PFSK-1 (cell line): ENCODE measurements at regions not wholly inside any gene's neighbourhood (a gene's known extent, or its start where the extent isn't known, plus 50 kb on each side); places are given as distances from the start of the nearest gene placed in this dataset.
A peak's percentile ranks its signal among the peaks of the same experiment; 100 is the strongest.

ENCODE experiments used
- FOXP2 ChIP-seq: optimal IDR thresholded peaks from 2 replicates; pipeline ENCODE3; 2011; ENCODE audit warnings: borderline replicate concordance, control low read depth, inconsistent platforms; ENCODE audit not compliant: insufficient read depth; ENCODE audit errors: extremely low read length, extremely low read depth
- POLR2AphosphoS5 ChIP-seq: IDR thresholded peaks from 2 replicates; pipeline ENCODE4 v1.6.1; 2012; ENCODE audit warnings: low read depth, mild to moderate bottlenecking, control low read depth, low read length, moderate library complexity
- SIN3A ChIP-seq: IDR thresholded peaks from 2 replicates; pipeline ENCODE4 v1.6.1; 2012; ENCODE audit warnings: mild to moderate bottlenecking, low read length, moderate library complexity, borderline replicate concordance; ENCODE audit not compliant: insufficient read depth
- TAF1 ChIP-seq: IDR thresholded peaks from 2 replicates; pipeline ENCODE4 v1.6.1; 2012; ENCODE audit warnings: low read length, control low read depth, borderline replicate concordance; ENCODE audit not compliant: insufficient read depth
- TF ChIP-seq, protein P1 (sequence below), 2 experiments: IDR thresholded peaks; 2 replicates each; pipeline versions ENCODE4 v1.6.1 to v1.8.0; 2011 to 2012; ENCODE audit warnings: low read depth in 2 of 2, low read length in 2 of 2, control low read depth in 1 of 2, inconsistent platforms in 1 of 2, mild to moderate bottlenecking in 1 of 2, moderate library complexity in 1 of 2; ENCODE audit not compliant: insufficient read depth in 1 of 2

- TF ChIP-seq TAF1, result no peak
- no peak for TF ChIP-seq FOXP2
- TF ChIP-seq POLR2AphosphoS5, result no peak
- TF ChIP-seq SIN3A, result no peak
- TF ChIP-seq, protein P1, sequence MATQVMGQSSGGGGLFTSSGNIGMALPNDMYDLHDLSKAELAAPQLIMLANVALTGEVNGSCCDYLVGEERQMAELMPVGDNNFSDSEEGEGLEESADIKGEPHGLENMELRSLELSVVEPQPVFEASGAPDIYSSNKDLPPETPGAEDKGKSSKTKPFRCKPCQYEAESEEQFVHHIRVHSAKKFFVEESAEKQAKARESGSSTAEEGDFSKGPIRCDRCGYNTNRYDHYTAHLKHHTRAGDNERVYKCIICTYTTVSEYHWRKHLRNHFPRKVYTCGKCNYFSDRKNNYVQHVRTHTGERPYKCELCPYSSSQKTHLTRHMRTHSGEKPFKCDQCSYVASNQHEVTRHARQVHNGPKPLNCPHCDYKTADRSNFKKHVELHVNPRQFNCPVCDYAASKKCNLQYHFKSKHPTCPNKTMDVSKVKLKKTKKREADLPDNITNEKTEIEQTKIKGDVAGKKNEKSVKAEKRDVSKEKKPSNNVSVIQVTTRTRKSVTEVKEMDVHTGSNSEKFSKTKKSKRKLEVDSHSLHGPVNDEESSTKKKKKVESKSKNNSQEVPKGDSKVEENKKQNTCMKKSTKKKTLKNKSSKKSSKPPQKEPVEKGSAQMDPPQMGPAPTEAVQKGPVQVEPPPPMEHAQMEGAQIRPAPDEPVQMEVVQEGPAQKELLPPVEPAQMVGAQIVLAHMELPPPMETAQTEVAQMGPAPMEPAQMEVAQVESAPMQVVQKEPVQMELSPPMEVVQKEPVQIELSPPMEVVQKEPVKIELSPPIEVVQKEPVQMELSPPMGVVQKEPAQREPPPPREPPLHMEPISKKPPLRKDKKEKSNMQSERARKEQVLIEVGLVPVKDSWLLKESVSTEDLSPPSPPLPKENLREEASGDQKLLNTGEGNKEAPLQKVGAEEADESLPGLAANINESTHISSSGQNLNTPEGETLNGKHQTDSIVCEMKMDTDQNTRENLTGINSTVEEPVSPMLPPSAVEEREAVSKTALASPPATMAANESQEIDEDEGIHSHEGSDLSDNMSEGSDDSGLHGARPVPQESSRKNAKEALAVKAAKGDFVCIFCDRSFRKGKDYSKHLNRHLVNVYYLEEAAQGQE (IDR thresholded peaks at IDR 0.05; ENCODE audit: insufficient read depth in 1 of 2, low read depth in 2 of 2, low read length in 2 of 2), result no peak
Observed at GRCh38 chr10:6667679-6668270, 87.7 kb upstream of the PRKCQ start.

DNA sequence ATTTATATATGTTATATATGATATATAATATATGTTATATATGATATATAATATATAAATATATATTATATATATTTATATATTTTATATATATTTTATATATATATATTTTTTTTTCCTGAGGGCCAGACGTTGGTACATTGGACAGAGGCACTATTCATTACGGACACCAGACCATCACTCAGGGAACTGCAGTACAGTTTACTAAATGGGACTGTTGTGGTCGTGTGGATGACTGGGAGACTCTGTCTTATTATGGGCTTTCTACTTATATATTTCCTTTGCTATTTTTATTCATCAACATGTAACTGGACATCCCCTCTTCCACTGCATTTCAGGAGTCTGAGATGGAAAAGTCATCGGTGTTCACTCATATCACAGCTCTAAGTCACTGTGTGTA lies 87.1 kb upstream of the PRKCQ start:
- TF ChIP-seq, protein P1 (IDR thresholded peaks at IDR 0.05; ENCODE audit: insufficient read depth in 1 of 2, low read depth in 2 of 2, low read length in 2 of 2), result peak in 1 of 2 experiments; percentile 81; a peak in 2 of 4 replicates
- TF ChIP-seq POLR2AphosphoS5 (no peak), FOXP2 (no peak), SIN3A (no peak), TAF1 (no peak)

DNA sequence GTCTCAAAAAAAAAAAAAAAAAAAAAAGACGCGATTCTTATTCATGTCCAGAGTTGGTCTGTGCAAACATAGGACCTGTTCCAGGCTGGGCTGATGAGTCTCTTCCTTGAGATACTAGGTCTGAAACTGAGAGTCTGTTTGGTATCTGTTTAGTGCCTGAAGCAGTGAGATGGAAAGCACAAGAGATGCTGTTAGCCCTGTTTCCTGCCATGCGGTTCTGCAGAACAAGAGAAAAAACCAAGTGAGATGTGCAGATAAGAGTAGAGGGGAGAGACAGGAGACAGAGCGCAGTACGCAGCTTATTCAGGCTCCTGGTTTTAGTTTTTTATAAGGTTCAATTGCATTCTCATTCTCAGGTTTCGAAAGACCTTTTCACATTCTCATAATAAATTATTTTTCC lies 85.8 kb upstream of the PRKCQ start:
- TF ChIP-seq, protein P1 (IDR thresholded peaks at IDR 0.05; ENCODE audit: insufficient read depth in 1 of 2, low read depth in 2 of 2, low read length in 2 of 2), result no peak

- TF ChIP-seq FOXP2 (no peak), POLR2AphosphoS5 (no peak), SIN3A (no peak), TAF1 (no peak)
- TF ChIP-seq, protein P1 (IDR thresholded peaks at IDR 0.05; ENCODE audit: insufficient read depth in 1 of 2, low read depth in 2 of 2, low read length in 2 of 2), result no peak
Observed at GRCh38 chr10:6660460-6660859, 80.4 kb upstream of the PRKCQ start.

DNA sequence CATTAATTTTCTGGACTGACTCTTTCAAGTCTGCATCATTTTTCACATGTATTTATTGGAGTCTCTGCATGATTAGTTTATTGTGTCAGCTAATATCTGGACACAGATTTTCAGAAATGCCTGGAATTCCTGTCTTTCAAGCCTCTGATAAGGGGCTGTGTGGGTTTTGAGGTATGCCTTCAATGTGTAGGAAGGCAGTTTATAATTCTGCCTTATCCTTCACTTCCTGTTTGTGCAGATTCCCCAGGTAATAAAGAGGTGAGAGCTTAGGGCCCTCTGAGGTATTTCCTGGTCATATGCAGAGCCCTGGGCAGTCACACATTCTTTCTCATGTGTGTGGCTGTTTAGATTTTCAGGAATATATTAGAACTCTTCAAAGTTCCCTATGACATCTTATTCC lies 79.4 kb upstream of the PRKCQ start:
- TF ChIP-seq FOXP2 (no peak), SIN3A (no peak), TAF1 (no peak), POLR2AphosphoS5 (no peak)
- TF ChIP-seq, protein P1 (IDR thresholded peaks at IDR 0.05; ENCODE audit: insufficient read depth in 1 of 2, low read depth in 2 of 2, low read length in 2 of 2), result no peak
